ENCODE measurements at regions not wholly inside any gene's neighbourhood (a gene's known extent, or its start where the extent isn't known, plus 50 kb on each side); places are given as distances from the start of the nearest gene placed in this dataset.

DNA sequence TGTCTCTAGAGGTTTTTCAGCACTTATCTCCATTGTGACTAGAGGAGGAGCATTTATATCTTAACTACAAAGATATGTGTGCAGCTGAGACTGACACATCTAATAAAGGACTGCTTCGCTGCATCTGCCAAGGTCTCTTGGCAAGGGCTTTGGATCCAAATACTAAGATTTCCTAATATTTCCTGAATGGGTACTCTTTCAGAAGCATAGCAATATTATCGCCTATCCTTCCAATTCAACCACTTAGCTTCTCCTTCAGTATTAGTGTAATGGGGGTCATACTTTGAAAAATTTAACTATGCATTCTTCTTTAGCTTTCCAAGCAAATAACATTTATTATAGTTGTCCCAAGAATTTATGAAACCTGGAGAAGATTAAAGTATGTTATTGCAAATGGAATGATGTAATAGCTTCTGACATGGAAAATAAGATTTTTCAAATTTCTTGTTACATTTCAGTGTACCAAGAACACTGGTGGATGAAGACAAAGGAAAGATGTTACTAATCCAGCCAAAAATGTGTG is 243.0 kb upstream of the PDE3A start:
- no peaks in the 10 kb centered on the region for H3K27me3 ChIP-seq (ENCODE audit: insufficient read depth, low read length)
- no peaks in the 10 kb centered on the region for H3K36me3 ChIP-seq (ENCODE audit: control insufficient read depth in 1 of 2, insufficient read depth in 2 of 2, low read length in 2 of 2)
- H3K9me3 ChIP-seq (ENCODE audit: control insufficient read depth in 1 of 2, insufficient read depth in 1 of 2, low read depth in 1 of 2, low read length in 2 of 2) = no peaks in the 10 kb centered on the region
- intact Hi-C loops (cut with micrococcal nuclease) = no loop called here
- no peak overlapping the region for H3K4me3 ChIP-seq (replicated peaks in 1 of 2; ENCODE audit: low read depth in 1 of 2, low read length in 2 of 2)
- H3K9ac ChIP-seq (ENCODE audit: low read length) = no peak overlapping the region
- no peak for ATAC-seq
- no peak for TF ChIP-seq CBX3 (IDR thresholded peaks at IDR 0.05; ENCODE audit: low read depth)
- TF ChIP-seq POLR2A (IDR thresholded peaks at IDR 0.05; ENCODE audit: borderline replicate concordance, extremely low read depth, insufficient read depth, insufficient read length) = no peak
- H3K9me2 ChIP-seq (ENCODE audit: insufficient read depth) = no peaks in the 10 kb centered on the region
- CTCF ChIA-PET = no interaction called here
- no TSS peak for BruUV-seq (replicated peaks)
- H3K27ac ChIP-seq (ENCODE audit: low read depth, low read length) = no peak overlapping the region
- no peak for DNase-seq (ENCODE audit: low read depth, low spot score)
- RAD21 ChIA-PET (ENCODE audit: low non-redundant PET in 1 of 2, low total read pairs in 2 of 2, uncharacterized antibody in 2 of 2, unreplicated experiment in 2 of 2) = no interaction called here
- POLR2A ChIA-PET = no interaction called here
- H3K79me2 ChIP-seq (ENCODE audit: insufficient read depth, low read length) = no peaks in the 10 kb centered on the region
- no peak overlapping the region for H2AFZ ChIP-seq (ENCODE audit: low read depth, low read length, poor library complexity, severe bottlenecking)
- H3K4me2 ChIP-seq (ENCODE audit: low read length) = no peak overlapping the region
- H4K20me1 ChIP-seq (ENCODE audit: insufficient read depth) = no peaks in the 10 kb centered on the region
- H3K4me1 ChIP-seq (ENCODE audit: control insufficient read depth in 1 of 2, insufficient read depth in 2 of 2, low read length in 2 of 2) = no peaks in the 10 kb centered on the region

GRCh38 chr12:20126601-20127000 is 241.7 kb upstream of the PDE3A start:
- Histone ChIP-seq H3K4me3 (replicated peaks in 1 of 2; ENCODE audit: low read depth in 1 of 2, low read length in 2 of 2) (no peak overlapping the region), H3K36me3 (ENCODE audit: control insufficient read depth in 1 of 2, insufficient read depth in 2 of 2, low read length in 2 of 2) (no peaks in the 10 kb centered on the region), H3K4me1 (ENCODE audit: control insufficient read depth in 1 of 2, insufficient read depth in 2 of 2, low read length in 2 of 2) (no peaks in the 10 kb centered on the region), H3K9ac (ENCODE audit: low read length) (no peak overlapping the region), H3K4me2 (ENCODE audit: low read length) (no peak overlapping the region), H3K9me3 (ENCODE audit: control insufficient read depth in 1 of 2, insufficient read depth in 1 of 2, low read depth in 1 of 2, low read length in 2 of 2) (no peaks in the 10 kb centered on the region), H2AFZ (ENCODE audit: low read depth, low read length, poor library complexity, severe bottlenecking) (no peak overlapping the region), H3K27ac (ENCODE audit: low read depth, low read length) (no peak overlapping the region), H4K20me1 (ENCODE audit: insufficient read depth) (no peaks in the 10 kb centered on the region), H3K79me2 (ENCODE audit: insufficient read depth, low read length) (no peaks in the 10 kb centered on the region), H3K27me3 (ENCODE audit: insufficient read depth, low read length) (no peaks in the 10 kb centered on the region), H3K9me2 (ENCODE audit: insufficient read depth) (no peaks in the 10 kb centered on the region)
- DNase-seq (ENCODE audit: low read depth, low spot score) = no peak
- RAD21 ChIA-PET (ENCODE audit: low non-redundant PET in 1 of 2, low total read pairs in 2 of 2, uncharacterized antibody in 2 of 2, unreplicated experiment in 2 of 2) = no interaction called here
- no TSS peak for BruUV-seq (replicated peaks)
- intact Hi-C loops (cut with micrococcal nuclease) = no loop called here
- no peak for TF ChIP-seq EZH2 (IDR thresholded peaks at IDR 0.05)
- no peak for TF ChIP-seq REST (IDR thresholded peaks at IDR 0.05; ENCODE audit: low read depth)
- no peak for TF ChIP-seq ZBTB33 (IDR thresholded peaks at IDR 0.05; ENCODE audit: extremely low read depth, insufficient replicate concordance, low read length)
- no peak for TF ChIP-seq ELF1 (IDR thresholded peaks at IDR 0.05; ENCODE audit: borderline replicate concordance, low read depth)
- TF ChIP-seq CTCF (IDR thresholded peaks at IDR 0.05 in 2 of 3, conservative IDR thresholded peaks at IDR 0.05 in 1 of 3; ENCODE audit: borderline replicate concordance in 1 of 3, insufficient read depth in 1 of 3, low read depth in 2 of 3, low read length in 2 of 3) = no peak
- TF ChIP-seq, protein P1, sequence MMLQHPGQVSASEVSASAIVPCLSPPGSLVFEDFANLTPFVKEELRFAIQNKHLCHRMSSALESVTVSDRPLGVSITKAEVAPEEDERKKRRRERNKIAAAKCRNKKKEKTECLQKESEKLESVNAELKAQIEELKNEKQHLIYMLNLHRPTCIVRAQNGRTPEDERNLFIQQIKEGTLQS (IDR thresholded peaks at IDR 0.05) = no peak
- CTCF ChIA-PET = no interaction called here
- no peak for ATAC-seq
- POLR2A ChIA-PET = no interaction called here
